ENCODE measurements at regions not wholly inside any gene's neighbourhood (a gene's known extent, or its start where the extent isn't known, plus 50 kb on each side); places are given as distances from the start of the nearest gene placed in this dataset.

- TF ChIP-seq, protein P1, sequence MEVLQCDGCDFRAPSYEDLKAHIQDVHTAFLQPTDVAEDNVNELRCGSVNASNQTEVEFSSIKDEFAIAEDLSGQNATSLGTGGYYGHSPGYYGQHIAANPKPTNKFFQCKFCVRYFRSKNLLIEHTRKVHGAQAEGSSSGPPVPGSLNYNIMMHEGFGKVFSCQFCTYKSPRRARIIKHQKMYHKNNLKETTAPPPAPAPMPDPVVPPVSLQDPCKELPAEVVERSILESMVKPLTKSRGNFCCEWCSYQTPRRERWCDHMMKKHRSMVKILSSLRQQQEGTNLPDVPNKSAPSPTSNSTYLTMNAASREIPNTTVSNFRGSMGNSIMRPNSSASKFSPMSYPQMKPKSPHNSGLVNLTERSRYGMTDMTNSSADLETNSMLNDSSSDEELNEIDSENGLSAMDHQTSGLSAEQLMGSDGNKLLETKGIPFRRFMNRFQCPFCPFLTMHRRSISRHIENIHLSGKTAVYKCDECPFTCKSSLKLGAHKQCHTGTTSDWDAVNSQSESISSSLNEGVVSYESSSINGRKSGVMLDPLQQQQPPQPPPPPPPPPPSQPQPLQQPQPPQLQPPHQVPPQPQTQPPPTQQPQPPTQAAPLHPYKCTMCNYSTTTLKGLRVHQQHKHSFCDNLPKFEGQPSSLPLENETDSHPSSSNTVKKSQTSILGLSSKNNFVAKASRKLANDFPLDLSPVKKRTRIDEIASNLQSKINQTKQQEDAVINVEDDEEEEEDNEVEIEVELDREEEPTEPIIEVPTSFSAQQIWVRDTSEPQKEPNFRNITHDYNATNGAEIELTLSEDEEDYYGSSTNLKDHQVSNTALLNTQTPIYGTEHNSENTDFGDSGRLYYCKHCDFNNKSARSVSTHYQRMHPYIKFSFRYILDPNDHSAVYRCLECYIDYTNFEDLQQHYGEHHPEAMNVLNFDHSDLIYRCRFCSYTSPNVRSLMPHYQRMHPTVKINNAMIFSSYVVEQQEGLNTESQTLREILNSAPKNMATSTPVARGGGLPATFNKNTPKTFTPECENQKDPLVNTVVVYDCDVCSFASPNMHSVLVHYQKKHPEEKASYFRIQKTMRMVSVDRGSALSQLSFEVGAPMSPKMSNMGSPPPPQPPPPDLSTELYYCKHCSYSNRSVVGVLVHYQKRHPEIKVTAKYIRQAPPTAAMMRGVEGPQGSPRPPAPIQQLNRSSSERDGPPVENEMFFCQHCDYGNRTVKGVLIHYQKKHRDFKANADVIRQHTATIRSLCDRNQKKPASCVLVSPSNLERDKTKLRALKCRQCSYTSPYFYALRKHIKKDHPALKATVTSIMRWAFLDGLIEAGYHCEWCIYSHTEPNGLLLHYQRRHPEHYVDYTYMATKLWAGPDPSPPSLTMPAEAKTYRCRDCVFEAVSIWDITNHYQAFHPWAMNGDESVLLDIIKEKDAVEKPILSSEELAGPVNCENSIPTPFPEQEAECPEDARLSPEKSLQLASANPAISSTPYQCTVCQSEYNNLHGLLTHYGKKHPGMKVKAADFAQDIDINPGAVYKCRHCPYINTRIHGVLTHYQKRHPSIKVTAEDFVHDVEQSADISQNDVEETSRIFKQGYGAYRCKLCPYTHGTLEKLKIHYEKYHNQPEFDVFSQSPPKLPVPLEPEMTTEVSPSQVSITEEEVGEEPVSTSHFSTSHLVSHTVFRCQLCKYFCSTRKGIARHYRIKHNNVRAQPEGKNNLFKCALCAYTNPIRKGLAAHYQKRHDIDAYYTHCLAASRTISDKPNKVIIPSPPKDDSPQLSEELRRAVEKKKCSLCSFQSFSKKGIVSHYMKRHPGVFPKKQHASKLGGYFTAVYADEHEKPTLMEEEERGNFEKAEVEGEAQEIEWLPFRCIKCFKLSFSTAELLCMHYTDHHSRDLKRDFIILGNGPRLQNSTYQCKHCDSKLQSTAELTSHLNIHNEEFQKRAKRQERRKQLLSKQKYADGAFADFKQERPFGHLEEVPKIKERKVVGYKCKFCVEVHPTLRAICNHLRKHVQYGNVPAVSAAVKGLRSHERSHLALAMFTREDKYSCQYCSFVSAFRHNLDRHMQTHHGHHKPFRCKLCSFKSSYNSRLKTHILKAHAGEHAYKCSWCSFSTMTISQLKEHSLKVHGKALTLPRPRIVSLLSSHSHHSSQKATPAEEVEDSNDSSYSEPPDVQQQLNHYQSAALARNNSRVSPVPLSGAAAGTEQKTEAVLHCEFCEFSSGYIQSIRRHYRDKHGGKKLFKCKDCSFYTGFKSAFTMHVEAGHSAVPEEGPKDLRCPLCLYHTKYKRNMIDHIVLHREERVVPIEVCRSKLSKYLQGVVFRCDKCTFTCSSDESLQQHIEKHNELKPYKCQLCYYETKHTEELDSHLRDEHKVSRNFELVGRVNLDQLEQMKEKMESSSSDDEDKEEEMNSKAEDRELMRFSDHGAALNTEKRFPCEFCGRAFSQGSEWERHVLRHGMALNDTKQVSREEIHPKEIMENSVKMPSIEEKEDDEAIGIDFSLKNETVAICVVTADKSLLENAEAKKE (CRISPR knock-in tag; IDR thresholded peaks at IDR 0.05) = no peak
Measured at GRCh38 chr2:217743966-217744761, 258.6 kb downstream of the TNS1 start (continued).

DNA sequence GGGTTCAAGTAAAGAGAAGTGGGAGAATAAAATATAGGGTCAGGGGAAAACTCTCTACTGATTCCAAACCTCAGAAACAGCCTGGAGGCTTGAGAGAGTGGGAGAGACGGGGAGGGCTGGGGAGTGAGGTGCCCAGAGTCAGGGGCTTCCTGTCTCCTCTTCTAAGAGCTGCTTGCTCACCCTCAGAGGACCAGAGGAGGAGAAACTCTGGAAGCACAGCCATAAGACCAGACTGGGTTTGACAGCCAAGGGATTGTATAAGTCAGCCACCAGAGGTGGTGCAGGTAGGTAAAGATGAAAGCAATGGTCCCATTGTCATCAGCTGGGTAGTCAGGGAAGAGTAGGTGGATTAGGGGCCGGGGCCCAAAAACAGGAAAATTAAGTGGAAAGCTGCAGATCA is 259.4 kb downstream of the TNS1 start:
- Histone ChIP-seq H3K27me3 (ENCODE audit: insufficient read depth) (no peaks in the 10 kb centered on the region), H2AFZ (no peak overlapping the region), H3F3A (replicated peaks; ENCODE audit: low read depth) (no peaks in the 10 kb centered on the region), H4K20me1 (replicated peaks; ENCODE audit: insufficient read depth) (no peaks in the 10 kb centered on the region), H3K4me1 (ENCODE audit: insufficient read depth) (no peaks in the 10 kb centered on the region), H3K36me3 (ENCODE audit: insufficient read depth) (no peaks in the 10 kb centered on the region), H3K9me2 (ENCODE audit: insufficient read depth) (peaks cover 7% of the 10 kb centered on the region), H3K27ac (ENCODE audit: low read depth) (no peak overlapping the region), H3K4me2 (no peak overlapping the region), H3K4me3 (no peak overlapping the region), H3K79me2 (replicated peaks; ENCODE audit: insufficient read depth) (no peaks in the 10 kb centered on the region)
- Mint-ChIP-seq H3K4me1 (no peaks in the 10 kb centered on the region), H3K27me3 (ENCODE audit: insufficient read depth, low read depth, poor library complexity) (peaks cover 8% of the 10 kb centered on the region), H3K9me3 (no peaks in the 10 kb centered on the region; the same call in 1 of the 3 replicates), H3K36me3 (ENCODE audit: low read depth) (no peaks in the 10 kb centered on the region), H3K4me3 (no peak overlapping the region), H3K27ac (no peak overlapping the region)
- ATAC-seq (no peak), DNase-seq (ENCODE audit: low spot score) (no peak)
- TF ChIP-seq, protein P2, sequence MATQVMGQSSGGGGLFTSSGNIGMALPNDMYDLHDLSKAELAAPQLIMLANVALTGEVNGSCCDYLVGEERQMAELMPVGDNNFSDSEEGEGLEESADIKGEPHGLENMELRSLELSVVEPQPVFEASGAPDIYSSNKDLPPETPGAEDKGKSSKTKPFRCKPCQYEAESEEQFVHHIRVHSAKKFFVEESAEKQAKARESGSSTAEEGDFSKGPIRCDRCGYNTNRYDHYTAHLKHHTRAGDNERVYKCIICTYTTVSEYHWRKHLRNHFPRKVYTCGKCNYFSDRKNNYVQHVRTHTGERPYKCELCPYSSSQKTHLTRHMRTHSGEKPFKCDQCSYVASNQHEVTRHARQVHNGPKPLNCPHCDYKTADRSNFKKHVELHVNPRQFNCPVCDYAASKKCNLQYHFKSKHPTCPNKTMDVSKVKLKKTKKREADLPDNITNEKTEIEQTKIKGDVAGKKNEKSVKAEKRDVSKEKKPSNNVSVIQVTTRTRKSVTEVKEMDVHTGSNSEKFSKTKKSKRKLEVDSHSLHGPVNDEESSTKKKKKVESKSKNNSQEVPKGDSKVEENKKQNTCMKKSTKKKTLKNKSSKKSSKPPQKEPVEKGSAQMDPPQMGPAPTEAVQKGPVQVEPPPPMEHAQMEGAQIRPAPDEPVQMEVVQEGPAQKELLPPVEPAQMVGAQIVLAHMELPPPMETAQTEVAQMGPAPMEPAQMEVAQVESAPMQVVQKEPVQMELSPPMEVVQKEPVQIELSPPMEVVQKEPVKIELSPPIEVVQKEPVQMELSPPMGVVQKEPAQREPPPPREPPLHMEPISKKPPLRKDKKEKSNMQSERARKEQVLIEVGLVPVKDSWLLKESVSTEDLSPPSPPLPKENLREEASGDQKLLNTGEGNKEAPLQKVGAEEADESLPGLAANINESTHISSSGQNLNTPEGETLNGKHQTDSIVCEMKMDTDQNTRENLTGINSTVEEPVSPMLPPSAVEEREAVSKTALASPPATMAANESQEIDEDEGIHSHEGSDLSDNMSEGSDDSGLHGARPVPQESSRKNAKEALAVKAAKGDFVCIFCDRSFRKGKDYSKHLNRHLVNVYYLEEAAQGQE (IDR thresholded peaks at IDR 0.05; ENCODE audit: unreplicated experiment) = no peak
- no peak for TF ChIP-seq JUNB (IDR thresholded peaks at IDR 0.05; ENCODE audit: unreplicated experiment)
- TF ChIP-seq CREB1 (CRISPR knock-in tag; IDR thresholded peaks at IDR 0.05; ENCODE audit: low read depth) = no peak
